GM10248 (cell line): ENCODE measurements at regions not wholly inside any gene's neighbourhood (a gene's known extent, or its start where the extent isn't known, plus 50 kb on each side); places are given as distances from the start of the nearest gene placed in this dataset.

ENCODE experiments used
- CTCF ChIA-PET: fragments of 300-600 bp; sonication (Branson Sonifier 250); formaldehyde crosslinking; extraction: SDS; loops from one replicate; lab custom pipeline; 2021; ENCODE audit warnings: antibody characterized with exemption; lab: Yijun Ruan, JAX
- POLR2A ChIA-PET: fragments of 350-650 bp; sonication (Branson Sonifier 250); formaldehyde crosslinking; extraction: SDS; loops from one replicate; lab custom pipeline; 2020; ENCODE audit warnings: antibody characterized with exemption; lab: Yijun Ruan, JAX
- DNase-seq: peaks from one replicate; pipeline ENCODE4 v3.0.0; 2012; ENCODE audit errors: extremely low spot score
- TF ChIP-seq, protein P1 (sequence below): IDR thresholded peaks from 2 replicates; pipeline ENCODE4 v1.5.1; 2012; ENCODE audit warnings: mild to moderate bottlenecking, low read depth; ENCODE audit errors: extremely low read depth, missing control alignments, control extremely low read depth

DNA sequence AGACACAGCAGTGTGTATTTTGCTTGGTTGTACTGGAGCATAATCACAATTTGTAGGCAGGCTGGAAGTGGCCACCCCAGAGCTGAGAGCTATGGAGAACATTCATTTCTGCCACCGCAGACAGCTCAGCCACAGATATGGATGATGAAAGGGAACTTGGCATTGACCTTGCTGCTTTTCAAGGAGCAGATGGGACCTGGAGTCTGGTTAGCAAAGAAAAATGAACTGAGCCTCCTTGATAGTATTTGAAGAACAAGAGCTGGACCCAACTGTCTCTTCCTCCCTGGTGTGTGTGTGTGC lies 395.2 kb upstream of the ZNF462 start:
- TF ChIP-seq, protein P1, sequence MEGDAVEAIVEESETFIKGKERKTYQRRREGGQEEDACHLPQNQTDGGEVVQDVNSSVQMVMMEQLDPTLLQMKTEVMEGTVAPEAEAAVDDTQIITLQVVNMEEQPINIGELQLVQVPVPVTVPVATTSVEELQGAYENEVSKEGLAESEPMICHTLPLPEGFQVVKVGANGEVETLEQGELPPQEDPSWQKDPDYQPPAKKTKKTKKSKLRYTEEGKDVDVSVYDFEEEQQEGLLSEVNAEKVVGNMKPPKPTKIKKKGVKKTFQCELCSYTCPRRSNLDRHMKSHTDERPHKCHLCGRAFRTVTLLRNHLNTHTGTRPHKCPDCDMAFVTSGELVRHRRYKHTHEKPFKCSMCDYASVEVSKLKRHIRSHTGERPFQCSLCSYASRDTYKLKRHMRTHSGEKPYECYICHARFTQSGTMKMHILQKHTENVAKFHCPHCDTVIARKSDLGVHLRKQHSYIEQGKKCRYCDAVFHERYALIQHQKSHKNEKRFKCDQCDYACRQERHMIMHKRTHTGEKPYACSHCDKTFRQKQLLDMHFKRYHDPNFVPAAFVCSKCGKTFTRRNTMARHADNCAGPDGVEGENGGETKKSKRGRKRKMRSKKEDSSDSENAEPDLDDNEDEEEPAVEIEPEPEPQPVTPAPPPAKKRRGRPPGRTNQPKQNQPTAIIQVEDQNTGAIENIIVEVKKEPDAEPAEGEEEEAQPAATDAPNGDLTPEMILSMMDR, result no peak
- no peak for DNase-seq
- POLR2A ChIA-PET, result no interaction called here
- CTCF ChIA-PET, result interaction anchor here (1.1 to 1.3 kb wide), 3 partner anchors 9 to 19 kb away, joined by 3 to 4 read pairs (median 4); no protein-coding TSS in a partner anchor

DNA sequence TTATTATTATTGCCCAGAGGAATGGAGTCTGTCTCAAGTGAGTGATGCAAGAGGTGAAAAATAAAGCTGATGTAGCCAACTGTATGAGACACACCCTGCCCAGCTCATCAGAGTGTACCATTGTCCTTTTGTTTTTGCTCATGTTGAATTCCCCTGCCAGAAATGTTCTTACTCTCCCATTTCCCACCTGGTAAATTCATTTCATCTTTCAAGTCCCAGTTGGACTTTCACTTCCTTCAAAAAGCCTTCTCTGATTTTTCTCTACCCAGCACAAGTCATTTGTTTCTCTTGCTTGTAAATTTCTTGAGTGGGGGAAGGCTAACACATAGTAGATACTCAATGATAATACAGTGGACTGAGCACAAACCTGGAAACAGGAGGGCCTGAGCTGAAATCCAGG lies 394.5 kb upstream of the ZNF462 start:
- POLR2A ChIA-PET, result no interaction called here
- no peak for DNase-seq
- CTCF ChIA-PET, result interaction anchor here (1.0 to 1.3 kb wide), 4 partner anchors 11 to 20 kb away, joined by 3 to 4 read pairs (median 3); no protein-coding TSS in a partner anchor
- TF ChIP-seq, protein P1, result no peak

DNA sequence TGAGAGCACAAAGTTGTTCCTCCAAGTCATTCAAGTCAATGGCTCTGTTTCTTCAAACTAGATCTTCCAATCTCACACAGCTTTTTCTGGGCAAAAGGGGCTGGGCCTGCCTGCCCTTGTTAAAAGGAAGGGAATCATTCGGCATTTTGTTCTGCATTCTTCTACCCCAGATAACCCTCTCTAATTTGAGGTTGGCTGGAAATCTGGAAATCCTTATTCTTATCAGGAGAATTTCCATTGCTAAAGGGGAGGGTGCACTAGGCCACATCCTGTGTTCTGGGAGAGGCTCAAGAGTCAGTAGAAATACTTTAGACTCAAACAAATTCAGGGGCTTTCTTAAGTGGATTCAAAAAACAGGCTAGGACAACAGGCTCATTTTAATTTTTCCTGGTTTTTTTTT lies 384.7 kb upstream of the ZNF462 start:
- DNase-seq, result no peak
- CTCF ChIA-PET, result no interaction called here
- TF ChIP-seq, protein P1, result no peak
- POLR2A ChIA-PET, result no interaction called here

DNA sequence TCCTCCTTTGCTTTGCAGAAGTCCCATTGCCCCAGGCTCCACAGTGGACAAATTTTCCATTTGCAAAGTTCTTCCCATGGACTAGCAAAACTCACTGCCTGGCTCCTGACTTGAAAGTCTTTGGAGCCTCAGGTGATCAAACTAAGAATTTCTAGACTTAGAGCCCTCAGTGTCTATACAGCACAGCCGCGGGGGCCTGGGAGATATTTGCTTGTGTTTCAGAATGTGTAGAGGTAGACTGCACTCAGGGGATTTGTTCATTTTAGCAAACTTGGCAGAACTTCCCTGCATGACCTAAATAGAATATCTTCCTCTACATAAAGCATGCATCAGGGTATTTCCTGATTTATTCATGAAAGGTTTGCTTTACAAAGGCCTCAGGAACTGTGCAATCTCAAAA lies 384.2 kb upstream of the ZNF462 start:
- CTCF ChIA-PET, result no interaction called here
- no peak for DNase-seq
- TF ChIP-seq, protein P1, result no peak

DNA sequence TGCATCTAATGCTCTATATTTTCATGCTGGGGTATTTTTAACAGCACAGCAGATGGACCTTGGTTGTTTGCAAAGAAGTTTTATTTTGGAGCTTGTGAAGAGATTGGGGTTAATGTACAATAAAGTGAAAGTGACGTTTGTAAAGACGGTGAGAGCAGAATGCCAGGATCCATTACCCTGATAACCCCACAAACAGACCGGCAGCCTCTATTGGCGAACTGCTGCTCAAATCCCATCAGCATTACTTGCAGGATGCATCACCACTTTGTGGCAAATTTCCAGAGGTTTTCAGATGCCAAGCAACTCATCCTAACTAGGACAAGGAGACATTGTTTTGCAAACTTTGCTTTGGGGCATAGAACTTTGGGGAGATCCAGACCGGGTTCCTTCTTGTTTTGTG lies 383.3 kb upstream of the ZNF462 start:
- CTCF ChIA-PET, result no interaction called here
- POLR2A ChIA-PET, result no interaction called here

More for the DNA sequence above, 384.2 kb upstream of the ZNF462 start:
- POLR2A ChIA-PET, result no interaction called here

DNA sequence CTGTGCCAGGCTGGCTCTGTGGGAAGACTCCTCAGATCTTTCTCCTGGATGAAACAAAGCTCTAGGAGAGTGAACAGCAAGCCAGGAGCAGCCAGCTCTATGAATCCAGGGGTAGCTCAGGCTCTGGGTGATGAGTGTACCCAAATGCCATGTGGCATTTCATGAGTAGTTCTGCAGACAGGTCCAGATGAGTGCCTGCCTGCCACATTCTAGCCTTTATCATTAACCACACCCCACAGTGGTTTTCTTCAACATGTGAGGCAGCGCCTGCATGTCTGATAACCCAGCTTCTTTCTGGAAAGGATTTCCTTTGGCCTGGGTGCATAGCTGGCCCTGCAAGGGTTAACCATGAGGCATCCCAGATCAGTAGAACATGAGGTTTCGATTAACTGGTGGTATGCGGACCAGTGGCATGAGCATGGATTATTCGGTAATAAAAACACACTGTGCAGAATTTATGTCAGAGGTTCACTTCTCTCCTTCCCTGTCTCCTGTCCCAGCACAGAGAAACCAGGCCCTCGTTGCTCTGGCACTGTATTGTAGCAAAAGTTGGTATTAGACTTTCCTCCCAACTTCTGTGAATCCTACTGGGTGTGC lies 381.9 kb upstream of the ZNF462 start:
- ChIA-PET POLR2A (no interaction called here), CTCF (no interaction called here)
- TF ChIP-seq, protein P1, result no peak
- no peak for DNase-seq

More for the DNA sequence above, 383.3 kb upstream of the ZNF462 start:
- TF ChIP-seq, protein P1, result no peak
- no peak for DNase-seq

DNA sequence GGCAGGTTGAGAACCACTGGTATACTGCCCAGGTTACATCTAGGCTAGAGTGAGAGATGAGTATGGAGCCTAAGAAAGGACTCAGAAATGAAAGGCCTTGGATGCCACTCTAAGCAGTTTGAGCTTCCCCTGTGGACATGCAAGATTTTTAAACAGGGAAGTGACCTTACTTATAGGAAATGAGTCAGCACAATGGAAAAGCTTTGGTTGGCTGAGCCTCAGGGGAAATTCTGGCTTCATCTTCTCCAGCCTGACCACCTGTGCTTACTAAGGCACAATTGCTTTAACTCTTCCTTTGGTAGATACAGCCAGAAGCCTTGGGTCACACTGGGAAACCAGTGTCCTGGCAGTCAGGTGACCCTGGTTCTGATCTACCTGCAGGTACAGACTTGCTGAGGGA lies 380.2 kb upstream of the ZNF462 start:
- CTCF ChIA-PET, result no interaction called here
- DNase-seq, result no peak
- POLR2A ChIA-PET, result no interaction called here
- TF ChIP-seq, protein P1, result no peak
